ENCODE measurements at regions not wholly inside any gene's neighbourhood (a gene's known extent, or its start where the extent isn't known, plus 50 kb on each side); places are given as distances from the start of the nearest gene placed in this dataset.

DNA sequence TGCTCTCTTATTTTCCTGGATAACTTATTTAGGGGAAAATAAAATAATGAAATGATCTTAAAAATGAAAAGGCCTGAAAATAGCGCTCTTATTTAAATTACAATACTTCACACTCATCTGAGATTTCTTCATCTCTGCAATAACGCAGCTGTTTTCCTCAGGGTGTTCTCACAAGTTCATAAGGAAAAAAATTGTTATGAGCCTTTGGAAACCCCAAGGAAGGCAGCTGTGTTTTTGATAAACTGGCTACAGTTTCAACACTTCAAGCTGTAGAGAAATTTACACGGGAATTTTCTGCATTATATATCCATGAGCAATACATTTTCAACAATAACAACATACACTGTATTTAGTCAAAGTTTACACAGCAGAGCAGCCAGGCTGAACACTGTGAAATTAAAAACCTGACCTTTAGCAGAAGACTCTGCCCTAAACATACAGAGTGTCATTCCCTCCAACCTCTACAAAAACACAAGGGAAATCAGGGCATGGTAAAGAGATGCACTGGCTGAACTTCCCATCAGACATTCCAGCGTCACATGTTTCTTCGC lies 959.6 kb downstream of the SLC4A3 start:
- TF ChIP-seq PREB (CRISPR knock-in tag; IDR thresholded peaks at IDR 0.05) (no peak), ARHGAP35 (CRISPR knock-in tag; IDR thresholded peaks at IDR 0.05; ENCODE audit: borderline replicate concordance) (no peak), SRSF9 (IDR thresholded peaks at IDR 0.05; ENCODE audit: borderline replicate concordance, insufficient read depth, low read depth, low read length, poor library complexity, severe bottlenecking) (no peak), RBM39 (IDR thresholded peaks at IDR 0.05; ENCODE audit: low read depth, low read length, poor library complexity, severe bottlenecking) (no peak), ZNF543 (CRISPR knock-in tag; IDR thresholded peaks at IDR 0.05) (no peak), RFX1 (IDR thresholded peaks at IDR 0.05) (no peak)
